ENCODE measurements at regions not wholly inside any gene's neighbourhood (a gene's known extent, or its start where the extent isn't known, plus 50 kb on each side); places are given as distances from the start of the nearest gene placed in this dataset.
A peak's percentile ranks its signal among the peaks of the same experiment; 100 is the strongest.
"Not testable (repeated sequence)": the region's sequence is repeated elsewhere in the genome, so short reads cannot be mapped to it uniquely, and the experiment has no call there.

DNA sequence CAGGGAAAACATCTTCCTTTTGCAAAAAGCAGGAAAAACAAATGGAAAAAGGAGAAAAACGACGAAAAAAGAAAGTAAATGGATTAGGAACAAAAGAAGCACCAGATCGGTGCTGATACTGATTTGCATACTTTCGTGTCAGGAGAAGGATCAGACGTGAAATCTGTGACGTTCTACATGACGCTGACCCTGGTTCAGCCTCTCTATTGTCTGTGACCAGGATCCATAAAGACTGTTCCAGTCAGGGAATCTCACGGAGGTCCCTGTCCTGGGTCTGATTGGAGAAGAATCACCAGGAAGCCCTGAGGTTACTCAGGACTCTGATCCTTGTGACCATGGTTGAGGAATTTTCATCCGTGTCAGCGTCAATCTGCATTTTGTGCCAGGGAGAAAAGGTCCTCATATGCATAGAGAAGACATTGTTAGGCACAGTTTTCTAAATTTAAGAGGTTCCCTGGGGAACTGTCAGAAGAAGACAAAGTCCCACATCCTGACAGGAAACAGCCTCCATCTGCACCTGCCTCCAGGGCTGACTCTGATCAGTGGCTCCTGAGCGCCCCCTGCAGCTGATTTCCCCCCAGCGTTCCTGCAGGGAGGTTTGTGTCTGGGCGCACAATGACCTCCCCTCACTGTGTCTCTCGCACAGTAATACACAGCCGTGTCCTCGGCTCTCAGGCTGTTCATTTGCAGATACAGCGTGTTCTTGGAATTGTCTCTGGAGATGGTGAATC lies 832.9 kb downstream of the TMEM121 start:
- H3K4me3 ChIP-seq (ENCODE audit: low read depth, low read length, poor library complexity, severe bottlenecking); H3K9me3 ChIP-seq (ENCODE audit: low read depth, low read length, poor library complexity, severe bottlenecking); POLR2A ChIA-PET (ENCODE audit: low non-redundant PET); intact Hi-C loops (cut with micrococcal nuclease; ENCODE audit: unreplicated experiment); DNase-seq (ENCODE audit: low spot score); H3K36me3 ChIP-seq (ENCODE audit: insufficient read depth, low read length, poor library complexity, severe bottlenecking); BruUV-seq (replicated peaks); H3K4me1 ChIP-seq (ENCODE audit: insufficient read depth, low read length, poor library complexity, severe bottlenecking); H3K27ac ChIP-seq (ENCODE audit: low read depth, low read length, poor library complexity, severe bottlenecking); CTCF ChIA-PET: not testable (repeated sequence)
- peaks cover 63% of the 10 kb centered on the region for H3K27me3 ChIP-seq (replicated peaks; ENCODE audit: insufficient read depth, low read depth, low read length, poor library complexity)
- TF ChIP-seq, protein P1, sequence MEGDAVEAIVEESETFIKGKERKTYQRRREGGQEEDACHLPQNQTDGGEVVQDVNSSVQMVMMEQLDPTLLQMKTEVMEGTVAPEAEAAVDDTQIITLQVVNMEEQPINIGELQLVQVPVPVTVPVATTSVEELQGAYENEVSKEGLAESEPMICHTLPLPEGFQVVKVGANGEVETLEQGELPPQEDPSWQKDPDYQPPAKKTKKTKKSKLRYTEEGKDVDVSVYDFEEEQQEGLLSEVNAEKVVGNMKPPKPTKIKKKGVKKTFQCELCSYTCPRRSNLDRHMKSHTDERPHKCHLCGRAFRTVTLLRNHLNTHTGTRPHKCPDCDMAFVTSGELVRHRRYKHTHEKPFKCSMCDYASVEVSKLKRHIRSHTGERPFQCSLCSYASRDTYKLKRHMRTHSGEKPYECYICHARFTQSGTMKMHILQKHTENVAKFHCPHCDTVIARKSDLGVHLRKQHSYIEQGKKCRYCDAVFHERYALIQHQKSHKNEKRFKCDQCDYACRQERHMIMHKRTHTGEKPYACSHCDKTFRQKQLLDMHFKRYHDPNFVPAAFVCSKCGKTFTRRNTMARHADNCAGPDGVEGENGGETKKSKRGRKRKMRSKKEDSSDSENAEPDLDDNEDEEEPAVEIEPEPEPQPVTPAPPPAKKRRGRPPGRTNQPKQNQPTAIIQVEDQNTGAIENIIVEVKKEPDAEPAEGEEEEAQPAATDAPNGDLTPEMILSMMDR (conservative IDR thresholded peaks at IDR 0.05; ENCODE audit: low read depth, low read length), result peak; percentile 42; the same call in 1 of the 2 replicates

DNA sequence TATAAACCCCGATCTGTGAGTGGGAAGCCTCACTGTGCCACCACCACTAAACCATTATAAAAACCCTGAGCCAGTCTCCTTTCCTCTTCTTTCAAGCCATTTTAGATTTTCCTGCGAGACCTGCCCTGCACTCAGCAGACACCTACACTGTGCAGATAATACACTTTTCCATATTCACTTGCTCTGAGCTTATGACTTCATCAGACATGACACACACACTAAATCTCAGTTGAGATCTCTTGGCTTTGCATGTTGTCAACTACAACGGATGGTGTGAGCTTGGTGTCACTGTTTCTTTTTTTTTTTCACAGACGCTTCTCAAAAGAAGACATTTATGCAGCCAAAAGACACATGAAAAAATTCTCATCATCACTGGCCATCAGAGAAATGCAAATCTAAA lies 839.0 kb downstream of the TMEM121 start:
- H3K36me3 ChIP-seq (ENCODE audit: insufficient read depth, low read length, poor library complexity, severe bottlenecking); H3K9me3 ChIP-seq (ENCODE audit: low read depth, low read length, poor library complexity, severe bottlenecking); H3K27ac ChIP-seq (ENCODE audit: low read depth, low read length, poor library complexity, severe bottlenecking); H3K4me3 ChIP-seq (ENCODE audit: low read depth, low read length, poor library complexity, severe bottlenecking); H3K4me1 ChIP-seq (ENCODE audit: insufficient read depth, low read length, poor library complexity, severe bottlenecking); CTCF ChIA-PET; DNase-seq (ENCODE audit: low spot score); BruUV-seq (replicated peaks); intact Hi-C loops (cut with micrococcal nuclease; ENCODE audit: unreplicated experiment); POLR2A ChIA-PET (ENCODE audit: low non-redundant PET): not testable (repeated sequence)
- peaks cover 54% of the 10 kb centered on the region for H3K27me3 ChIP-seq (replicated peaks; ENCODE audit: insufficient read depth, low read depth, low read length, poor library complexity)

DNA sequence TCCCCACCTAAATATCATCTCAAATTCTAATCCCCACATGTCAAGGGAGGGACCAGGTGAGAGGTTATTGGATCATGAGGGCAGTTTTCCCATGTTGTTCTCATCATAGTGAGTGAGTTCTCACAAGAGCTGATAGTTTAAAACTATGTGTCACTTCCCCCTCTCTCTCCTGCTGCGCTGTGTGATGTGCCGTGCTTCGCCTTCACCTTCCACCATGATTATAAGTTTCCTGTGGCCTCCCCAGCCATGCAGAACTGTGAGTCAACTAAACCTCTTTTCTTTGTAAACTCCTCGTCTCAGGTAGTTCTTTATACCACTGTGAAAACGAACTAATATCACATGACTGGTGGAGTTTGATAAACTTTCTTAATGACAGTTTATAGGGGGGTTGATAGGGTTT lies 839.5 kb downstream of the TMEM121 start:
- H3K9me3 ChIP-seq (ENCODE audit: low read depth, low read length, poor library complexity, severe bottlenecking); H3K4me1 ChIP-seq (ENCODE audit: insufficient read depth, low read length, poor library complexity, severe bottlenecking); H3K36me3 ChIP-seq (ENCODE audit: insufficient read depth, low read length, poor library complexity, severe bottlenecking); CTCF ChIA-PET; H3K27ac ChIP-seq (ENCODE audit: low read depth, low read length, poor library complexity, severe bottlenecking); DNase-seq (ENCODE audit: low spot score); POLR2A ChIA-PET (ENCODE audit: low non-redundant PET); H3K4me3 ChIP-seq (ENCODE audit: low read depth, low read length, poor library complexity, severe bottlenecking); BruUV-seq (replicated peaks); intact Hi-C loops (cut with micrococcal nuclease; ENCODE audit: unreplicated experiment): not testable (repeated sequence)
- peaks cover 53% of the 10 kb centered on the region for H3K27me3 ChIP-seq (replicated peaks; ENCODE audit: insufficient read depth, low read depth, low read length, poor library complexity)

DNA sequence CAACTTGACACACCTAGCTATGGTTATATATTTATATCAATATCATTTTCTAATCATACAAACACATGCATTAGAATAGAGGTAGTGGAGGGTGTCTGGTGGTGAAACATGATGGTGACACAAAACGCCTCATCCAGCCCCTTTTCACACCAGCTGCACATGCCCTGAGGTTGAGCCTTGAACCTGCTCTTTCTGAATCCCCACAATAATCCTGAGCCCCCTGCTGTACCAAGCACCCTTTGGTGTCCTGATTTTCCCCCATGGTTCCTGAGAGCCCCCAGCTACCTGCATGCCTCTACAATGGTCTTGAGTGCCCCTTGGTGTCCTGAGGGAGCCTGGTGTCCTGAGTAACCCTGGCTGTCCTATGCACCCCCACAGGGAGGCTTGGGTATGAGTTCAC lies 840.6 kb downstream of the TMEM121 start:
- DNase-seq (ENCODE audit: low spot score); H3K9me3 ChIP-seq (ENCODE audit: low read depth, low read length, poor library complexity, severe bottlenecking); H3K27ac ChIP-seq (ENCODE audit: low read depth, low read length, poor library complexity, severe bottlenecking); H3K36me3 ChIP-seq (ENCODE audit: insufficient read depth, low read length, poor library complexity, severe bottlenecking); BruUV-seq (replicated peaks); POLR2A ChIA-PET (ENCODE audit: low non-redundant PET); H3K4me3 ChIP-seq (ENCODE audit: low read depth, low read length, poor library complexity, severe bottlenecking); intact Hi-C loops (cut with micrococcal nuclease; ENCODE audit: unreplicated experiment); H3K4me1 ChIP-seq (ENCODE audit: insufficient read depth, low read length, poor library complexity, severe bottlenecking); CTCF ChIA-PET: not testable (repeated sequence)
- peaks cover 60% of the 10 kb centered on the region for H3K27me3 ChIP-seq (replicated peaks; ENCODE audit: insufficient read depth, low read depth, low read length, poor library complexity)

DNA sequence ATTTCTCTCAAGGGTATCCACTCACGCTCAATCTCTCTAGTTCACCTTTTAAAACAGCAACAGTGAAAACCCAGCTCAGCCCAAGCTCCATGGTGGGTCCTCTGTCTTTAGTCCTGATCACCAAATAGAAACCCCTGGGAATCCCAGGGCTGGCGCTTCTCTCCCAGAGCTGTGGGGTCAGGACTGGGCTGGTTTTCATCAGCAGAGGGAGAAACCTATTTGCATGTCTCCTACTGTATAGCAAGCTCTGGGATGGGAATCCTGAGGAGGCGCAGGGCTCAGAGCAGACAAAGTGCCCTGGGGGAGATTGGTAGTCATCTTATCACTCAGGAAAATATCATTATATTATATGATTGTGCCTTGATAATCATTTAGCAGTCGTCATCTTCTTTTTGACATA lies 843.1 kb downstream of the TMEM121 start:
- H3K4me3 ChIP-seq (ENCODE audit: low read depth, low read length, poor library complexity, severe bottlenecking); DNase-seq (ENCODE audit: low spot score); intact Hi-C loops (cut with micrococcal nuclease; ENCODE audit: unreplicated experiment); H3K4me1 ChIP-seq (ENCODE audit: insufficient read depth, low read length, poor library complexity, severe bottlenecking); H3K27ac ChIP-seq (ENCODE audit: low read depth, low read length, poor library complexity, severe bottlenecking); POLR2A ChIA-PET (ENCODE audit: low non-redundant PET); BruUV-seq (replicated peaks); H3K9me3 ChIP-seq (ENCODE audit: low read depth, low read length, poor library complexity, severe bottlenecking); H3K36me3 ChIP-seq (ENCODE audit: insufficient read depth, low read length, poor library complexity, severe bottlenecking); CTCF ChIA-PET: not testable (repeated sequence)
- H3K27me3 ChIP-seq (replicated peaks; ENCODE audit: insufficient read depth, low read depth, low read length, poor library complexity), result peaks cover 59% of the 10 kb centered on the region
